AG10803 (cell line): ENCODE measurements at regions not wholly inside any gene's neighbourhood (a gene's known extent, or its start where the extent isn't known, plus 50 kb on each side); places are given as distances from the start of the nearest gene placed in this dataset.
A peak's percentile ranks its signal among the peaks of the same experiment; 100 is the strongest.

Experiments
- DNase-seq: peaks from one replicate; pipeline ENCODE4 v3.0.0; 2010; ENCODE audit warnings: low read depth
- H3K4me3 ChIP-seq: 2 replicates; pipeline ENCODE4 v1.5.1; 2011; ENCODE audit warnings: mild to moderate bottlenecking, low read length, control low read depth
- TF ChIP-seq, protein P1 (sequence below): conservative IDR thresholded peaks from 2 replicates; pipeline ENCODE4 v1.5.1; 2011; ENCODE audit warnings: mild to moderate bottlenecking, low read length, control low read depth, inconsistent platforms

DNA sequence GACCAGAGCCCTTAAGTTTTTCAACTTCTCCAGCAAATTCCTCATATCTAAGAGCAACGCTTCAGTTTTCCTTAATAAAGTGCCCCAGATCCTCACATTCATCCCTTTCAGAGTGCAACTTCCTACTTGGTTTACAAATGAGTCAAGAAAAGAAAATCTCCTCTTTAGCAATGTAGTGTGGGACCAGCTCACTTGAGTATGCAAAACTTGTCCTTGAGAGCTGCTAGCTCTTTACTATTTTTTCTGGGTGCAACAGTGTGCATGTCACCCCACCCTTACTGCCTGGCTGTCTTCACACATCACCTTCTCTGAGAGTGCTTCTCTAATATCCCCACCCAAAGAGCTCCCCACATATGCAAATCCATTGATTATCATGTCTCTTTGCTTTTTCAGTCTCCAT, 203.1 kb upstream of the CAMK1G start:
- TF ChIP-seq, protein P1, sequence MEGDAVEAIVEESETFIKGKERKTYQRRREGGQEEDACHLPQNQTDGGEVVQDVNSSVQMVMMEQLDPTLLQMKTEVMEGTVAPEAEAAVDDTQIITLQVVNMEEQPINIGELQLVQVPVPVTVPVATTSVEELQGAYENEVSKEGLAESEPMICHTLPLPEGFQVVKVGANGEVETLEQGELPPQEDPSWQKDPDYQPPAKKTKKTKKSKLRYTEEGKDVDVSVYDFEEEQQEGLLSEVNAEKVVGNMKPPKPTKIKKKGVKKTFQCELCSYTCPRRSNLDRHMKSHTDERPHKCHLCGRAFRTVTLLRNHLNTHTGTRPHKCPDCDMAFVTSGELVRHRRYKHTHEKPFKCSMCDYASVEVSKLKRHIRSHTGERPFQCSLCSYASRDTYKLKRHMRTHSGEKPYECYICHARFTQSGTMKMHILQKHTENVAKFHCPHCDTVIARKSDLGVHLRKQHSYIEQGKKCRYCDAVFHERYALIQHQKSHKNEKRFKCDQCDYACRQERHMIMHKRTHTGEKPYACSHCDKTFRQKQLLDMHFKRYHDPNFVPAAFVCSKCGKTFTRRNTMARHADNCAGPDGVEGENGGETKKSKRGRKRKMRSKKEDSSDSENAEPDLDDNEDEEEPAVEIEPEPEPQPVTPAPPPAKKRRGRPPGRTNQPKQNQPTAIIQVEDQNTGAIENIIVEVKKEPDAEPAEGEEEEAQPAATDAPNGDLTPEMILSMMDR = no peak
- DNase-seq = peak; percentile 33
- no peak overlapping the region for H3K4me3 ChIP-seq

- TF ChIP-seq, protein P1 = no peak
- H3K4me3 ChIP-seq = no peak overlapping the region
- DNase-seq = no peak
These were observed 201.0 kb upstream of the CAMK1G start for GRCh38 chr1:209382231-209383100.

DNA sequence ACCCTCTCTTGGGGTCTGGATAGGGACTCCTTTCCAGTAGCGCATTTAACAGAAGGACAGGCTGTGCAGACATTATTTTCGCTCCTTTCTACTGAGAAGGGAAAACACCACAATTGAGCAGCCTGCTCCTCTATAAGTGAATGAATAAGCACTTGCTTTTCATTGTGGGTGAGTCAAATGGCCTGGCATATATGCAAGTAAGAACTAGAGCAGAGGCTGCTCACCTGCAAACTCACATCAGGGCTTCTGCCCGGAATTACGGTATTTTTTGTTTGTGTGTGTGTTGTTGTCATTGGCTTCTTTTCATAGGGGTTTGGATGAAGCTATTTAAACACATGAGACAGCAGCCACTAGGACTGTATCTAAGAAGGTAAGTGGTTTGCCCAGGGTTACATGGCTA, 200.1 kb upstream of the CAMK1G start:
- H3K4me3 ChIP-seq = no peak overlapping the region
- no peak for DNase-seq
- TF ChIP-seq, protein P1 = no peak

DNA sequence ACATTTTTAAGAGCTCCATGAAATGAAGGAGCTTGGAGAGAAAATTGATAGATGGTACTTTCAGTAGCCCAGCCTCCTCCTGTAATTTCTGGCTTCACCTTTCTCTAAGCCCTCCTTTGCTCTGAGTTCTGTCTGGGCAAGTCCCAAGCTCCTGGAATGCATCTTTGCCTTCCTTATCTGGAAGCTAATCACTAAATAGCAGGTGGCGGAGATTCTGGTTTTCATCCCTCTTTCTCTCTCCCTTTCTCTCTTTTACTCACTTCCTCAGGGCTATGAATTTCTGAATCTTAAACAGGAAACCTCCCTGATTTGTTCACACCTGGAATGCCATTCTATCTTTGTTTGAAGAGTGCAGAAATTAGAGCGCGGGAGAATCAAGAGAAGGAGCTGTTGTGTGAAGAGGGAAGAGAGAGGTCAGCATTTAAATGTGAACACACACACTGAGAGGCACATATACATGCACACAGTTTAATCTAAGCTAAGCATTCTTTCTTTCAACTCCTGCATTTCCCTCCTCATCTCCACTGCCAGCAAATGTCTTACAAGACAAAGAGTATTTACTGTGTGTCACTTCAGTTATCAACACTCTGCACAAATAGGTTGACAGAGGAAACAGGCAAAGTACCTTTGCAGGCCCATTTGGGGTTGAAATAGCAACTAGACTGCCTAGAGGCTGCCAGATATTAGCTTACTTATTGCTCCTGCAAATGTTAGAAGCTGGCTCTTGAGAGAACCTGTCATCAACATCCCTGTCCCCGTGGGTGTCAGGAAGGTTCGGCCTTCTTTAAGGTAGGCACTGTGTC, 199.4 kb upstream of the CAMK1G start:
- H3K4me3 ChIP-seq = no peak overlapping the region
- DNase-seq = no peak
- TF ChIP-seq, protein P1 = no peak

DNA sequence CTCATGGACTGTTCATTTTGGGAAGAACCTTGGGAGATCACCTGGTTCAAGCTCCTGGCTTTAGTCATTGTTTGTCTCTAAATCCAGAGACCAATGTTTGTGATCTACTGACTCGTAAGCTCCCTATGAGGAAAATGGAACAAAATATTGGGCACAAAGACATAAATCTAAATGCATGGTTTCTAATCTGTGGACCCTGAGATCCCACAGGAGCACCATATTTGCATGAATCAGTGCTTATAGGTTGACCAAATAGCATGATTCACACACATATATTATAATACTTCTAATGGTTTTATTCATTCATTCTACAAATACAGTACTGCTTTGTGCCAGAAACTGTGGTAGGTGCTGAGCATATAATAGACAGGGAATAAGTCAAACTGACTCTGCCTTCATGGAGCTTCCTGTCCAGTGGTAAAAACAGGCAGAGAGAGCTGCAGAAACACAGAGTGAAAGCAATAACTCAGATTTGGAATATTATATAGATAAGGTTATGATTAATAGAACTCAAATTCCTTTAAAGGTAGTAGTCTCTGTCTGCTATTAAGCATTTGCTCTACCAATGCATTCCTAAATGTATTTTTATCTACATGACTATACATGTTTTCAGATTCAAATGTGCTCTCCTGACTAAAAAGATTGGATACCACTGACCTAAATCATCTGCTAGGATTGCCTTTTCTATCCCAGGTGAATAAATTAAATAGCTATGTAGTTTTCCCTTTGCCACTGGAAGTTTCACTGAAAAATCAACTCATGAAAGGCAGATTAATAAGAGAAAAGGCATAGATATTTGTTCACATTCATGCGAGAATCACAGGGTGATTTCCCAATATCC, 198.6 kb upstream of the CAMK1G start:
- H3K4me3 ChIP-seq = no peak overlapping the region
- no peak for DNase-seq
- TF ChIP-seq, protein P1 = no peak

DNA sequence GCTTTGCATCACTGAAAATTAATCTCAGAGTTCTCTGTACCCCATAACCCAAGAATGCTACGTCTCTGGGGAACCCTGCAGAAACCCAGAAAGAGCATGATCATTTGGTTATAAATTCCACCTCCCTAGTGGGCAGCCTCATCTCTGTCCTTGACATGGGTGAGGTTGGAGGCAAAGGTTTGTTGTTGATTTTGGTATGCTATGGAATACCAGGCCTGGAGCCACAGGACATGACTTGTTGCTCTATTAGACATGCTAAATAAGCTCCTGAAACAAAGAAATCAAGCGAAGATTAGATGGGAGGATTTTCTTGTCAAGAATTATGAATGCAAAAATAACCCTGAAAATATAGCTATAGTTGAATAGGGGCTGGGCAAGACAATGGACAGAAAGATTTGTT, 197.4 kb upstream of the CAMK1G start:
- TF ChIP-seq, protein P1 = no peak
- no peak overlapping the region for H3K4me3 ChIP-seq
- DNase-seq = no peak
